Transverse colon (tissue), 4 donors: ENCODE measurements at regions not wholly inside any gene's neighbourhood (a gene's known extent, or its start where the extent isn't known, plus 50 kb on each side); places are given as distances from the start of the nearest gene placed in this dataset.
A peak's percentile ranks its signal among the peaks of the same experiment; 100 is the strongest.

Experiments
- DNase-seq: peaks from one replicate; pipeline ENCODE4 v3.0.0-alpha.2; 2019
- H3K27ac ChIP-seq, 4 donors: fragments of 200-600 bp; sonication (generic); 2 replicates each; pipeline ENCODE4 v1.5.1; 2016 to 2018; ENCODE audit warnings: inconsistent platforms in 4 of 4
- H3K27me3 ChIP-seq: fragments of 200-600 bp; sonication (generic); 2 replicates; pipeline ENCODE4 v1.5.1; 2017; ENCODE audit warnings: inconsistent platforms
- H3K36me3 ChIP-seq, 4 donors: fragments of 200-600 bp; sonication (generic); 2 replicates each; pipeline ENCODE4 v1.5.1; 2017 to 2019; ENCODE audit warnings: inconsistent platforms in 4 of 4
- H3K4me1 ChIP-seq, 4 donors: fragments of 200-600 bp; sonication (generic); 2 replicates each; pipeline ENCODE4 v1.5.1; 2017 to 2020; ENCODE audit warnings: inconsistent platforms in 4 of 4
- H3K4me3 ChIP-seq, 4 donors: fragments of 200-600 bp; sonication (generic); 1 replicate in 1 of 4; 2 replicates in 3 of 4; pipeline versions ENCODE4 v1.5.1 to v1.6.1; 2017 to 2019; ENCODE audit warnings: inconsistent platforms in 4 of 4
- H3K9me3 ChIP-seq, 2 donors: fragments of 200-600 bp; sonication (generic); 2 replicates each; pipeline ENCODE4 v1.5.1; 2017 to 2019; ENCODE audit warnings: inconsistent platforms in 2 of 2
- EP300 ChIP-seq: sonication (generic); formaldehyde crosslinking; IDR thresholded peaks from one replicate; pipeline ENCODE4 v1.6.1; 2017; ENCODE audit warnings: antibody characterized with exemption, low read depth
- POLR2A ChIP-seq: fragments of 450-650 bp; IDR thresholded peaks from one replicate; pipeline ENCODE4 v1.6.1; 2016; ENCODE audit warnings: antibody characterized with exemption, mild to moderate bottlenecking, moderate library complexity
- POLR2AphosphoS5 ChIP-seq, 3 donors: sonication (generic); formaldehyde crosslinking; IDR thresholded peaks; one replicate each; pipeline ENCODE4 v1.6.1; 2016; ENCODE audit warnings: antibody characterized with exemption in 3 of 3
- WGBS, 2 donors: methylation state at CpG; one replicate each; pipeline ENCODE4 v1.1.5; 2018; ENCODE audit warnings: low coverage in 1 of 2; 5-methylcytosine and 5-hydroxymethylcytosine counted together
- in situ Hi-C, 4 donors: fragments of 200-750 bp; cut with MboI; loops; one replicate each; pipeline versions ENCODE4 v1.15.0 to v1.15.1; 2017; ENCODE audit warnings: low sequenced_read_pairs in 3 of 4, low pct_ligation_motif_present in 1 of 4, low pct_unique_long_range_greater_than_20kb in 1 of 4
- intact Hi-C: fragments of 100-400 bp; cut with DNase I; formaldehyde crosslinking; loops from one replicate; pipeline ENCODE4 v1.15.1; 2023; ENCODE audit warnings: low total_unique reads
- TF ChIP-seq, protein P1 (sequence below), 5 experiments: fragments of 200-600 bp in 3 of 5; fragments of 450-650 bp in 2 of 5; sonication (generic) in 3 of 5; IDR thresholded peaks; 1 replicate in 2 of 5; 2 replicates in 3 of 5; pipeline ENCODE4 v1.5.1; 2016 to 2017; ENCODE audit warnings: antibody characterized with exemption in 5 of 5, inconsistent platforms in 3 of 5, mild to moderate bottlenecking in 2 of 5, moderate library complexity in 1 of 5

GRCh38 chr5:71934322-71934721 lies 173.0 kb upstream of the MAP1B start:
- intact Hi-C loops = no loop called here
- no peak overlapping the region for H3K4me3 ChIP-seq
- no peak overlapping the region for H3K27ac ChIP-seq
- TF ChIP-seq, protein P1, sequence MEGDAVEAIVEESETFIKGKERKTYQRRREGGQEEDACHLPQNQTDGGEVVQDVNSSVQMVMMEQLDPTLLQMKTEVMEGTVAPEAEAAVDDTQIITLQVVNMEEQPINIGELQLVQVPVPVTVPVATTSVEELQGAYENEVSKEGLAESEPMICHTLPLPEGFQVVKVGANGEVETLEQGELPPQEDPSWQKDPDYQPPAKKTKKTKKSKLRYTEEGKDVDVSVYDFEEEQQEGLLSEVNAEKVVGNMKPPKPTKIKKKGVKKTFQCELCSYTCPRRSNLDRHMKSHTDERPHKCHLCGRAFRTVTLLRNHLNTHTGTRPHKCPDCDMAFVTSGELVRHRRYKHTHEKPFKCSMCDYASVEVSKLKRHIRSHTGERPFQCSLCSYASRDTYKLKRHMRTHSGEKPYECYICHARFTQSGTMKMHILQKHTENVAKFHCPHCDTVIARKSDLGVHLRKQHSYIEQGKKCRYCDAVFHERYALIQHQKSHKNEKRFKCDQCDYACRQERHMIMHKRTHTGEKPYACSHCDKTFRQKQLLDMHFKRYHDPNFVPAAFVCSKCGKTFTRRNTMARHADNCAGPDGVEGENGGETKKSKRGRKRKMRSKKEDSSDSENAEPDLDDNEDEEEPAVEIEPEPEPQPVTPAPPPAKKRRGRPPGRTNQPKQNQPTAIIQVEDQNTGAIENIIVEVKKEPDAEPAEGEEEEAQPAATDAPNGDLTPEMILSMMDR (IDR thresholded peaks at IDR 0.05) = no peak
- no peak for TF ChIP-seq EP300
- no peak for TF ChIP-seq POLR2A
- TF ChIP-seq POLR2AphosphoS5 (IDR thresholded peaks at IDR 0.05) = no peak
- no peaks in the 10 kb centered on the region for H3K27me3 ChIP-seq
- no peaks in the 10 kb centered on the region for H3K36me3 ChIP-seq
- in situ Hi-C loops = no loop called here
- peaks cover 0 to 29% (median 15%) of the 10 kb centered on the region in 4 donors for H3K4me1 ChIP-seq
- WGBS, 2 donors = 92 to 100% methylated on average over 1 of the region's 1 CpG
- DNase-seq = no peak
- H3K9me3 ChIP-seq = no peaks in the 10 kb centered on the region

DNA sequence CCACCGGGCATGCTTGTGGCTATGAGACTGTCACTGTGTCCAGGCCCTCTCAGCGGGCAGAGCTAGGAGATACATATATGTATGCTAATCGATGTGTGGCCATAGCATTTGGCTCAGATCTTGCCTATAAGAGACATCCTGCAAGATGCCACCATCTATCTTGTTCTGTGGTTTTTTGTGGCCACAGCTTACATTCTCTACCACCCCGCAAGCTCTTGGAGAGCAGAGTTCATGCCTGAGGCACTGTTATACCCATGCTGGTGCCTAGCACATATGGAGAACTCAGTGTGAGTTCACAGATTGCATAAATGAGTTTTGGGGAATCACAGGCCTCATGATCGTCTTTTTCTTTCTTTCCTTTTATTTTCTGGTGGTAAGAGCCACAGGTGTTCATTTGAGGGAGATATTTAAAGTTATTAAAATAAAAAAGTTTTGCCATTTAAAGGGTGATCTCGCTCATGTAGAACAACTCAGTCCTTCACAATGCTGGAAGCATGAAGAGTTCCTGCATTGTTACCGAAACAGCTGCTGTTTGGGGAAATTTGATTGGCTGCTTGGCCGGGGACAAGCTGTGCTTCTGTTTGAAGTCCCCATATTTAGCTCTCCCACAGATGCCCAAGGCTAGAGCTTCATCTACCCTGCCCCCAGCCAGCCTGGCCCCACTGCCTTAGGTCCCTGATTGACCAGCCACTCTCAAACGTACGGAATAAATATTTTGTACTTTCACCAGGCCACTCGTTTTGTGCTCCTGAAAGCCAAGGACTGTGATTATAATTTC lies 169.2 kb upstream of the MAP1B start:
- Histone ChIP-seq H3K4me3 (no peak overlapping the region), H3K27me3 (no peaks in the 10 kb centered on the region), H3K27ac (peak overlapping the region in 1 of 4 donors; percentile 14), H3K4me1 (peaks cover 0 to 20% (median 12%) of the 10 kb centered on the region in 4 donors), H3K36me3 (no peaks in the 10 kb centered on the region), H3K9me3 (no peaks in the 10 kb centered on the region)
- TF ChIP-seq, protein P1 (IDR thresholded peaks at IDR 0.05) = no peak
- in situ Hi-C loops (no loop called here), intact Hi-C loops (no loop called here)
- no peak for DNase-seq
- WGBS, 2 donors = 71 to 83% methylated on average over 4 to 11 of the region's 11 CpGs

- DNase-seq = peak; percentile 72
- Histone ChIP-seq H3K4me3 (no peak overlapping the region), H3K36me3 (no peaks in the 10 kb centered on the region), H3K27me3 (no peaks in the 10 kb centered on the region), H3K27ac (peak overlapping the region in 3 of 4 donors; percentile 5 to 21 (median 14)), H3K9me3 (no peaks in the 10 kb centered on the region), H3K4me1 (peaks cover 0 to 13% (median 9%) of the 10 kb centered on the region in 4 donors)
- TF ChIP-seq POLR2AphosphoS5 (IDR thresholded peaks at IDR 0.05) (peak in 1 of 3 donors; percentile 8), EP300 (no peak)
- TF ChIP-seq, protein P1 (IDR thresholded peaks at IDR 0.05) = no peak
- in situ Hi-C loops = no loop called here
- 40 to 54% methylated on average over 2 to 7 of the region's 7 CpGs for WGBS, 2 donors
- intact Hi-C loops = no loop called here
Observed at GRCh38 chr5:71938895-71939294, 168.4 kb upstream of the MAP1B start.

DNA sequence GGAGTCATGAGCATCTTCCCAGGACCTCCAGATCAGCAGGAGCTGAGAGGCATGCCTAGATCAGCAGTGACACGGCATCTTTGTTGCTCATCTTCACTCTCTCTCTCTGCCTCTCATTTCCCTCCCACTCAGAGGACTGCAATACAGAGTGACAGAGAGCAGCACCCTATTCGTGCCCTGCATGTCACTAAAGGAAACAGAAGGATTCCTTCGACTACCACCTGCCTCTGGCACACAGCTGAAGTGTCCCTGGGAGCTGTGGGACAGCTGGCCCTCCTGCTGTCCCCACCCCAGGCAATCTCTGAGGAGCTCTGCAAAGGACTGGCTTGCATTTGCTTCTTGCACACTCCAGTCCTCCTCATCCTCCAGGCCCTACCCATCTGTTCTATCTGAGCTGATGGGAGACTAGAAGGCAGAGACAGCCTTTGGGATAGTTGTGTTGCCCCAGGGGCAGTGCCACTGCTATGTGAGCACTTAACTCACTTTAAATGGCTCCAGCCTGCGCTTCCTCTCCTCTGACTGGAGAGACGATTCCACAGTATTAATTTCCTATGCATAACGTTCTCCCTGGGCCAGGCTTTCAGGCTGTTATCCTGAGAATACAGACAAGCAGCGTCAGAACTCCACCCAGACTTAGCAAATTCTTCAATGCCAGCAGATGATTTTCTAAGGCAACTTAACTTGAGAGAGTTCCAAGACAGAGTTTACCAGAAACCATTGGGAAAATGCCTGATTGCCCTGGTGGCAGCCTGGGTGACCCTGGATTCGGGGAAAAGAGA lies 167.6 kb upstream of the MAP1B start:
- in situ Hi-C loops (no loop called here), intact Hi-C loops (no loop called here)
- no peaks in the 10 kb centered on the region for H3K9me3 ChIP-seq
- TF ChIP-seq, protein P1 (IDR thresholded peaks at IDR 0.05) = no peak
- no peak for TF ChIP-seq POLR2A
- TF ChIP-seq EP300 = no peak
- TF ChIP-seq POLR2AphosphoS5 (IDR thresholded peaks at IDR 0.05) = no peak
- WGBS, 2 donors = 53 to 80% methylated on average over 2 to 8 of the region's 8 CpGs
- peak overlapping the region in 2 of 4 donors; percentile 5 to 21 for H3K27ac ChIP-seq
- no peaks in the 10 kb centered on the region for H3K36me3 ChIP-seq
- no peak overlapping the region for H3K4me3 ChIP-seq
- peaks cover 0 to 13% (median 9%) of the 10 kb centered on the region in 4 donors for H3K4me1 ChIP-seq
- DNase-seq = no peak
- H3K27me3 ChIP-seq = no peaks in the 10 kb centered on the region
